ENCODE measurements at regions not wholly inside any gene's neighbourhood (a gene's known extent, or its start where the extent isn't known, plus 50 kb on each side); places are given as distances from the start of the nearest gene placed in this dataset.

- no peak for DNase-seq
These were observed 404.5 kb downstream of the ETS1 start for GRCh38 chr11:128182844-128183243.

- no peak for DNase-seq
These were observed 405.4 kb downstream of the ETS1 start for GRCh38 chr11:128181984-128182383.

- no peak for DNase-seq
These were observed 406.3 kb downstream of the ETS1 start for GRCh38 chr11:128181088-128181480.

- DNase-seq: no peak
These were observed 406.8 kb downstream of the ETS1 start for GRCh38 chr11:128180441-128181087.

- no peak for DNase-seq
These were observed 407.8 kb downstream of the ETS1 start for GRCh38 chr11:128179512-128179911.

- DNase-seq: no peak
These were observed 408.3 kb downstream of the ETS1 start for GRCh38 chr11:128179039-128179438.

- no peak for DNase-seq
These were observed 412.7 kb downstream of the ETS1 start for GRCh38 chr11:128174465-128175291.

GRCh38 chr11:128172046-128172878 is 415.1 kb downstream of the ETS1 start:
- no peak for DNase-seq

GRCh38 chr11:128171506-128171905 is 415.9 kb downstream of the ETS1 start:
- no peak for DNase-seq

- no peak for DNase-seq
These were observed 421.8 kb downstream of the ETS1 start for GRCh38 chr11:128165572-128165971.

GRCh38 chr11:128164080-128164741 is 423.1 kb downstream of the ETS1 start:
- no peak for DNase-seq

- no peak for DNase-seq
These were observed 425.4 kb downstream of the ETS1 start for GRCh38 chr11:128161994-128162393.

- DNase-seq: no peak
These were observed 425.9 kb downstream of the ETS1 start for GRCh38 chr11:128161436-128161835.

- DNase-seq: no peak
These were observed 428.5 kb downstream of the ETS1 start for GRCh38 chr11:128158860-128159259.

- DNase-seq: no peak
These were observed 429.7 kb downstream of the ETS1 start for GRCh38 chr11:128157423-128158298.

GRCh38 chr11:128156486-128156885 is 430.9 kb downstream of the ETS1 start:
- DNase-seq: no peak

GRCh38 chr11:128155590-128155989 is 431.8 kb downstream of the ETS1 start:
- DNase-seq: no peak

- no peak for DNase-seq
These were observed 433.7 kb downstream of the ETS1 start for GRCh38 chr11:128153697-128154048.

GRCh38 chr11:128152796-128153696 is 434.3 kb downstream of the ETS1 start:
- no peak for DNase-seq

GRCh38 chr11:128151780-128152179 is 435.6 kb downstream of the ETS1 start:
- no peak for DNase-seq

GRCh38 chr11:128151338-128151737 is 436.0 kb downstream of the ETS1 start:
- DNase-seq: no peak

Measured in NCI-H2171 (cell line).